Peyer's patch (tissue), 4 donors: ENCODE measurements at regions not wholly inside any gene's neighbourhood (a gene's known extent, or its start where the extent isn't known, plus 50 kb on each side); places are given as distances from the start of the nearest gene placed in this dataset.

Experiments
- POLR2A ChIP-seq, 2 donors: fragments of 450-650 bp; IDR thresholded peaks; one replicate each; pipeline ENCODE4 v1.5.1; 2017; ENCODE audit warnings: antibody characterized with exemption in 2 of 2, mild to moderate bottlenecking in 2 of 2, moderate library complexity in 2 of 2
- TF ChIP-seq, protein P1 (sequence below), 6 experiments: fragments of 450-650 bp in 4 of 6; fragments of 200-600 bp in 2 of 6; sonication (generic) in 1 of 6; IDR thresholded peaks; one replicate each; pipeline ENCODE4 v1.5.1; 2017 to 2019; ENCODE audit warnings: antibody characterized with exemption in 6 of 6, mild to moderate bottlenecking in 3 of 6, moderate library complexity in 1 of 6

DNA sequence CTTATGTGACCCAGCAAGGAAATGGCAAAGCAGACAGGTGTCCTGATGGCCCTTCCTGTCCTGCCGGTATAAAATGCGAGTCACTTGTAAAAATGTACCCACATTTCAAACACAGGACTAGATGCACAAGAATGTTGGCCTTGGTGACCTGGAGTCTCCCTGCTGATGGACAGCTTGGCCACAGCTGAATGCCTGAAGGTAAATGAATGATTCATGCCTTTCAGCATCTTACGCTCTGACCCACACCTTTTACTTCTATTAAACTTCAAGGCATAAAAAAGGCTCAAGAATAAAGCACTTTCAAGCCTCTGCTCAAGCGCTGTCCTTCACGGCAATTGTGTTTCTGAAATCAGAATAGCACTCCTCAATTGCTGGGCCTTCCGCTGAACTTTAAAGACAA, 228.0 kb upstream of the SLCO3A1 start:
- TF ChIP-seq, protein P1, sequence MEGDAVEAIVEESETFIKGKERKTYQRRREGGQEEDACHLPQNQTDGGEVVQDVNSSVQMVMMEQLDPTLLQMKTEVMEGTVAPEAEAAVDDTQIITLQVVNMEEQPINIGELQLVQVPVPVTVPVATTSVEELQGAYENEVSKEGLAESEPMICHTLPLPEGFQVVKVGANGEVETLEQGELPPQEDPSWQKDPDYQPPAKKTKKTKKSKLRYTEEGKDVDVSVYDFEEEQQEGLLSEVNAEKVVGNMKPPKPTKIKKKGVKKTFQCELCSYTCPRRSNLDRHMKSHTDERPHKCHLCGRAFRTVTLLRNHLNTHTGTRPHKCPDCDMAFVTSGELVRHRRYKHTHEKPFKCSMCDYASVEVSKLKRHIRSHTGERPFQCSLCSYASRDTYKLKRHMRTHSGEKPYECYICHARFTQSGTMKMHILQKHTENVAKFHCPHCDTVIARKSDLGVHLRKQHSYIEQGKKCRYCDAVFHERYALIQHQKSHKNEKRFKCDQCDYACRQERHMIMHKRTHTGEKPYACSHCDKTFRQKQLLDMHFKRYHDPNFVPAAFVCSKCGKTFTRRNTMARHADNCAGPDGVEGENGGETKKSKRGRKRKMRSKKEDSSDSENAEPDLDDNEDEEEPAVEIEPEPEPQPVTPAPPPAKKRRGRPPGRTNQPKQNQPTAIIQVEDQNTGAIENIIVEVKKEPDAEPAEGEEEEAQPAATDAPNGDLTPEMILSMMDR (IDR thresholded peaks at IDR 0.05): no peak
- no peak for TF ChIP-seq POLR2A (IDR thresholded peaks at IDR 0.05)
